ENCODE measurements at regions not wholly inside any gene's neighbourhood (a gene's known extent, or its start where the extent isn't known, plus 50 kb on each side); places are given as distances from the start of the nearest gene placed in this dataset.

- Mint-ChIP-seq H3K9me3 (no peaks in the 10 kb centered on the region), H3K27me3 (peaks cover 46% of the 10 kb centered on the region), H3K4me3 (no peak overlapping the region), H3K4me1 (no peaks in the 10 kb centered on the region), H3K27ac (no peak overlapping the region), H3K36me3 (ENCODE audit: low read depth) (no peaks in the 10 kb centered on the region)
- TF ChIP-seq CTCF (IDR thresholded peaks at IDR 0.05) = no peak
- DNase-seq (no peak), ATAC-seq (ENCODE audit: low read depth) (no peak)
- intact Hi-C loops (cut with micrococcal nuclease) = no loop called here
- ChIA-PET CTCF (no interaction called here), POLR2A (interaction anchor here (0.5 kb wide), 1 partner anchor 283 kb away, joined by 3 read pairs; the partner anchor contains the start of gene PAN3)
Measured at GRCh38 chr13:27854606-27855005, 62.3 kb downstream of the GSX1 start.

GRCh38 chr13:27855381-27855780 lies 63.1 kb downstream of the GSX1 start:
- intact Hi-C loops (cut with micrococcal nuclease) = no loop called here
- ATAC-seq (ENCODE audit: low read depth) (no peak), DNase-seq (no peak)
- ChIA-PET POLR2A (interaction anchor here (0.5 kb wide), 1 partner anchor 283 kb away, joined by 3 read pairs; the partner anchor contains the start of gene PAN3), CTCF (no interaction called here)
- Mint-ChIP-seq H3K9me3 (no peaks in the 10 kb centered on the region), H3K27me3 (peaks cover 46% of the 10 kb centered on the region), H3K27ac (no peak overlapping the region), H3K4me1 (no peaks in the 10 kb centered on the region), H3K4me3 (no peak overlapping the region), H3K36me3 (ENCODE audit: low read depth) (no peaks in the 10 kb centered on the region)
- TF ChIP-seq CTCF (IDR thresholded peaks at IDR 0.05) = no peak

- Mint-ChIP-seq H3K4me3 (no peak overlapping the region), H3K27ac (no peak overlapping the region), H3K9me3 (no peaks in the 10 kb centered on the region), H3K4me1 (no peaks in the 10 kb centered on the region), H3K27me3 (peaks cover 39% of the 10 kb centered on the region), H3K36me3 (ENCODE audit: low read depth) (no peaks in the 10 kb centered on the region)
- DNase-seq (no peak), ATAC-seq (ENCODE audit: low read depth) (no peak)
- CTCF ChIA-PET = no interaction called here
- TF ChIP-seq CTCF (IDR thresholded peaks at IDR 0.05) = no peak
- POLR2A ChIA-PET = no interaction called here
- intact Hi-C loops (cut with micrococcal nuclease) = no loop called here
Measured at GRCh38 chr13:27857282-27857681, 62.5 kb upstream of the PDX1 start.

- Mint-ChIP-seq H3K4me1 (no peaks in the 10 kb centered on the region), H3K36me3 (ENCODE audit: low read depth) (no peaks in the 10 kb centered on the region), H3K27ac (no peak overlapping the region), H3K4me3 (no peak overlapping the region), H3K27me3 (peaks cover 37% of the 10 kb centered on the region), H3K9me3 (no peaks in the 10 kb centered on the region)
- CTCF ChIA-PET = no interaction called here
- intact Hi-C loops (cut with micrococcal nuclease) = no loop called here
- no peak for TF ChIP-seq CTCF (IDR thresholded peaks at IDR 0.05)
- no peak for ATAC-seq (ENCODE audit: low read depth)
- no peak for DNase-seq
- POLR2A ChIA-PET = no interaction called here
Measured at GRCh38 chr13:27858046-27858445, 61.8 kb upstream of the PDX1 start.

GRCh38 chr13:27860743-27861142 lies 59.1 kb upstream of the PDX1 start:
- Mint-ChIP-seq H3K4me1 (no peaks in the 10 kb centered on the region), H3K9me3 (no peaks in the 10 kb centered on the region), H3K27me3 (peaks cover 32% of the 10 kb centered on the region), H3K27ac (no peak overlapping the region), H3K36me3 (ENCODE audit: low read depth) (no peaks in the 10 kb centered on the region), H3K4me3 (no peak overlapping the region)
- ChIA-PET CTCF (no interaction called here), POLR2A (no interaction called here)
- TF ChIP-seq CTCF (IDR thresholded peaks at IDR 0.05) = no peak
- DNase-seq (no peak), ATAC-seq (ENCODE audit: low read depth) (no peak)
- intact Hi-C loops (cut with micrococcal nuclease) = no loop called here

Data from activated B cell treated with CpG ODN at 0.5 μM for 24 hours (primary cell).